AG10803 (cell line): ENCODE measurements at regions not wholly inside any gene's neighbourhood (a gene's known extent, or its start where the extent isn't known, plus 50 kb on each side); places are given as distances from the start of the nearest gene placed in this dataset.

Experiments used
- DNase-seq: peaks from one replicate; pipeline ENCODE4 v3.0.0; 2010; ENCODE audit warnings: low read depth
- H3K4me3 ChIP-seq: 2 replicates; pipeline ENCODE4 v1.5.1; 2011; ENCODE audit warnings: mild to moderate bottlenecking, low read length, control low read depth
- CTCF ChIP-seq: conservative IDR thresholded peaks from 2 replicates; pipeline ENCODE4 v1.5.1; 2011; ENCODE audit warnings: mild to moderate bottlenecking, low read length, control low read depth, inconsistent platforms

- H3K4me3 ChIP-seq, result no peak overlapping the region
- no peak for DNase-seq
- TF ChIP-seq CTCF, result no peak
Measured at GRCh38 chr10:21138769-21139340, 241.7 kb upstream of the NEBL start.

- no peak for TF ChIP-seq CTCF
- DNase-seq, result no peak
- no peak overlapping the region for H3K4me3 ChIP-seq
Measured at GRCh38 chr10:21135023-21135931, 238.2 kb upstream of the NEBL start.

GRCh38 chr10:21134645-21135022 lies 237.5 kb upstream of the NEBL start:
- no peak for DNase-seq
- no peak for TF ChIP-seq CTCF
- H3K4me3 ChIP-seq, result no peak overlapping the region

GRCh38 chr10:21130683-21131442 lies 233.8 kb upstream of the NEBL start:
- DNase-seq, result no peak
- TF ChIP-seq CTCF, result no peak
- no peak overlapping the region for H3K4me3 ChIP-seq

GRCh38 chr10:21130108-21130507 lies 233.0 kb upstream of the NEBL start:
- DNase-seq, result no peak
- no peak overlapping the region for H3K4me3 ChIP-seq
- no peak for TF ChIP-seq CTCF

GRCh38 chr10:21125471-21126228 lies 228.5 kb upstream of the NEBL start:
- no peak for DNase-seq
- TF ChIP-seq CTCF, result no peak
- H3K4me3 ChIP-seq, result no peak overlapping the region
